Left lung (tissue), 4 donors: ENCODE measurements at regions not wholly inside any gene's neighbourhood (a gene's known extent, or its start where the extent isn't known, plus 50 kb on each side); places are given as distances from the start of the nearest gene placed in this dataset.

ENCODE experiments used
- ATAC-seq: fragments of 200-7000 bp; cut with Tn5 transposase; one replicate; pipeline ENCODE4 v1.9.1; 2020; ENCODE audit warnings: moderate library complexity
- DNase-seq, 4 donors: peaks; one replicate each; pipeline ENCODE4 v3.0.0-alpha.2; 2013 to 2020
- H3K27ac ChIP-seq, 2 donors: fragments of 200-600 bp; sonication (generic) in 1 of 2; one replicate each; pipeline versions ENCODE4 v1.5.0 to v1.8.0; 2020 to 2021
- H3K27me3 ChIP-seq, 2 donors: fragments of 200-600 bp; sonication (generic) in 1 of 2; one replicate each; pipeline versions ENCODE4 v1.5.0 to v1.8.0; 2020 to 2021
- H3K36me3 ChIP-seq, 2 donors: fragments of 200-600 bp; sonication (generic) in 1 of 2; one replicate each; pipeline versions ENCODE4 v1.5.0 to v1.8.0; 2020 to 2021
- H3K4me1 ChIP-seq, 2 donors: fragments of 200-600 bp; one replicate each; pipeline ENCODE4 v1.8.0; 2021
- H3K4me3 ChIP-seq, 2 donors: fragments of 200-600 bp; sonication (generic) in 1 of 2; one replicate each; pipeline versions ENCODE4 v1.5.0 to v1.8.0; 2020 to 2021; ENCODE audit warnings: mild to moderate bottlenecking in 1 of 2
- H3K9me3 ChIP-seq, 2 donors: fragments of 200-600 bp; sonication (generic) in 1 of 2; one replicate each; pipeline versions ENCODE4 v1.5.0 to v1.8.0; 2020 to 2021
- intact Hi-C, 2 donors: fragments of 100-400 bp; cut with DNase I; formaldehyde crosslinking; loops; one replicate each; pipeline versions ENCODE4 v1.11.2 to v1.14.2; 2022
- TF ChIP-seq, protein P1 (sequence below), 2 donors: fragments of 200-600 bp; sonication (generic) in 1 of 2; IDR thresholded peaks; one replicate each; pipeline versions ENCODE4 v1.5.0 to v1.8.0; 2021; ENCODE audit warnings: antibody characterized with exemption in 2 of 2
- donor health status: DM: no; HTN: yes; CAD: no.
- donor health status: DM: no; HTN: no; CAD: no.

DNA sequence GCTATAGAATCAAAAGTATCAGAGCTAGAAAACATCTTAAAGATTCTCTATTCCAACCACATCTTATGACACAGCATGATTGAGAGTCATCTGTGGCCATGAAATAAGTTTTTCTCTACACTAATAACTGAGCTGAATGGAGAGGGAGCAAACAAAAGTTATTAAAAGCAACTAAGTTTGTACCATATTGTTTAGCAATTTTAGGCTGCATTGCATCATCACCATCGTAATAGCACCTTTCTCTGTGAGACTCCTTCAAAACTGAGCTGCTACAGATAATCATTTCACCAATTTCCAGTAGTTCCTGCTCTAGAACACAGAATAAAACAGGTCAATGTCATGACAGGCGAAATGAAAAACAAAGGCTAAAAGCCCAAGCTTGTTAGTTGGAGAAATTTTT, 1183.9 kb downstream of the DIAPH3 start:
- Histone ChIP-seq H3K4me3 (no peak overlapping the region), H3K27me3 (no peaks in the 10 kb centered on the region), H3K27ac (no peak overlapping the region), H3K36me3 (no peaks in the 10 kb centered on the region), H3K4me1 (no peaks in the 10 kb centered on the region), H3K9me3 (peaks cover 0 to 21% of the 10 kb centered on the region in 2 donors)
- DNase-seq (no peak), ATAC-seq (no peak)
- TF ChIP-seq, protein P1, sequence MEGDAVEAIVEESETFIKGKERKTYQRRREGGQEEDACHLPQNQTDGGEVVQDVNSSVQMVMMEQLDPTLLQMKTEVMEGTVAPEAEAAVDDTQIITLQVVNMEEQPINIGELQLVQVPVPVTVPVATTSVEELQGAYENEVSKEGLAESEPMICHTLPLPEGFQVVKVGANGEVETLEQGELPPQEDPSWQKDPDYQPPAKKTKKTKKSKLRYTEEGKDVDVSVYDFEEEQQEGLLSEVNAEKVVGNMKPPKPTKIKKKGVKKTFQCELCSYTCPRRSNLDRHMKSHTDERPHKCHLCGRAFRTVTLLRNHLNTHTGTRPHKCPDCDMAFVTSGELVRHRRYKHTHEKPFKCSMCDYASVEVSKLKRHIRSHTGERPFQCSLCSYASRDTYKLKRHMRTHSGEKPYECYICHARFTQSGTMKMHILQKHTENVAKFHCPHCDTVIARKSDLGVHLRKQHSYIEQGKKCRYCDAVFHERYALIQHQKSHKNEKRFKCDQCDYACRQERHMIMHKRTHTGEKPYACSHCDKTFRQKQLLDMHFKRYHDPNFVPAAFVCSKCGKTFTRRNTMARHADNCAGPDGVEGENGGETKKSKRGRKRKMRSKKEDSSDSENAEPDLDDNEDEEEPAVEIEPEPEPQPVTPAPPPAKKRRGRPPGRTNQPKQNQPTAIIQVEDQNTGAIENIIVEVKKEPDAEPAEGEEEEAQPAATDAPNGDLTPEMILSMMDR (IDR thresholded peaks at IDR 0.05) = no peak
- intact Hi-C loops = no loop called here

DNA sequence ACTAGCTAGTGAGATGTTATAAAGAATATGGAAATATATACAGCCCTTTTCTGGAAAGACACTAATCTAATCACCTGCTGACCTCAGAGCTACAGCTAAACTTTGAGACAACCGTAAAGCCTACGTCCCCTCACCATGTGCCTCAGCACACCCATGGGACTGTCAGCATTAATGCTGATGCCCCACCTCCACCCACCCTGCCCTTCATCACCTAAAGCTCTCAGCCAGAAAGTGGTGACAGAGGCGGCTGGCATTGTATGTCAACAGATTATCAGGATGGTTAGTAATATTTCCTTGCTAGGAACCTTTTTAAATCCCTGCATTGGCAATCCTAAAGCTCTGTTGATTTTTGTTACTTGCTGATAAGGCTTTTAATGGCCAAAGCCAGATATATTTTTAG, 1177.9 kb downstream of the DIAPH3 start:
- H3K4me3 ChIP-seq = no peak overlapping the region
- H3K27me3 ChIP-seq = no peaks in the 10 kb centered on the region
- H3K9me3 ChIP-seq = peaks cover 0 to 21% of the 10 kb centered on the region in 2 donors
- intact Hi-C loops = no loop called here
- H3K4me1 ChIP-seq = no peaks in the 10 kb centered on the region
- no peaks in the 10 kb centered on the region for H3K36me3 ChIP-seq
- TF ChIP-seq, protein P1 (IDR thresholded peaks at IDR 0.05) = no peak
- H3K27ac ChIP-seq = no peak overlapping the region
- DNase-seq (no peak), ATAC-seq (no peak)

DNA sequence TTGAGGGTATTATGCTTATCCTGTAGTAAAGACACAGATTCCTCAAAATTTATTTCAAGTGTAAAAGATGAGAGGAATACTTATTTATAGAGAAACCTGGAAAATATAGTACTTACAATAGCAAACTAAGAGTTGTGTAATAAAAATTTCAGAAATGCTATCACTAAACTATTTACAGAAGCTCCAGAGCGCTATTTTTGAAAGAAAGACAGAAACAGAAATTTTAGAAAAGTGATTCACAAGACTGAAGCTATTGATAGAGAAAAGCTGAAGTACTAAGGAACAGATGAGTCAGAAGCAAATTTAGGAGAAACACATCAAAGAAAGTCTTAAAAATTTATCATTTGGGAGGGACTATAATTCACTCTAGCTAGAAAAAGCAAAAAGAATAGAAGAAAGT, 1174.2 kb downstream of the DIAPH3 start:
- no peak overlapping the region for H3K4me3 ChIP-seq
- H3K9me3 ChIP-seq = peaks cover 0 to 1% of the 10 kb centered on the region in 2 donors
- H3K27me3 ChIP-seq = no peaks in the 10 kb centered on the region
- intact Hi-C loops = no loop called here
- no peak overlapping the region for H3K27ac ChIP-seq
- DNase-seq (no peak), ATAC-seq (no peak)
- H3K4me1 ChIP-seq = no peaks in the 10 kb centered on the region
- TF ChIP-seq, protein P1 (IDR thresholded peaks at IDR 0.05) = no peak
- no peaks in the 10 kb centered on the region for H3K36me3 ChIP-seq

DNA sequence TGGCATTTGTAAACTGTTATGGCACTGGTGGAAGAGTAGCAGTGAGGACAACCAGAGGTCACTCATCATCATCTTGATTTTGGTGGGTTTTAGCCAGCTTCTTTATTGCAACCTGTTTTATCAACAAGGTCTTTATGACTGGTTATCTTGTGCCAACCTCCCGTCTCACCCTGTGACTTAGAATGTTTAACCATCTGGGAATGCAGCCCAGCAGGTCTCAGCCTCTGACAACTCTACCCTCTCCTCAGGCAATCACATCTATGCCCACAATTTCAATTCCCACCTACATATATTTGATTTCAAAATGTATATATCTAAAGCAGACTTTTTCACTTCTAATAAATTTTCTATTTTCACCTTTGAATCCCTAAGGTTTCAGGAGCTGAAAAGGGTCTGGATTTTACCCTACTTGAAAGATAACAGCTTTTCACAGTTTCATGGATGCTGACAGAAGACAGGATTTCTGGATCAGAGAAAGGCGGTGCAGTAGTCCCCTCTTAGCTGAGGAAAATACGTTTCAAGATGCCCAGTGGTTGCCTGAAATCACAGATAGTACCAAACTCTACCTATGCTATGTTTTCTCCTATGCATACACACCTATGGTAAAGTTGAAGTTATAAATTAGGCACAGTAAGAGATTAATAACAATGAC, 1171.8 kb downstream of the DIAPH3 start:
- no peaks in the 10 kb centered on the region for H3K36me3 ChIP-seq
- no peak overlapping the region for H3K4me3 ChIP-seq
- H3K9me3 ChIP-seq = no peaks in the 10 kb centered on the region
- DNase-seq (no peak), ATAC-seq (no peak)
- TF ChIP-seq, protein P1 (IDR thresholded peaks at IDR 0.05) = no peak
- intact Hi-C loops = no loop called here
- H3K27ac ChIP-seq = no peak overlapping the region
- no peaks in the 10 kb centered on the region for H3K27me3 ChIP-seq
- no peaks in the 10 kb centered on the region for H3K4me1 ChIP-seq

DNA sequence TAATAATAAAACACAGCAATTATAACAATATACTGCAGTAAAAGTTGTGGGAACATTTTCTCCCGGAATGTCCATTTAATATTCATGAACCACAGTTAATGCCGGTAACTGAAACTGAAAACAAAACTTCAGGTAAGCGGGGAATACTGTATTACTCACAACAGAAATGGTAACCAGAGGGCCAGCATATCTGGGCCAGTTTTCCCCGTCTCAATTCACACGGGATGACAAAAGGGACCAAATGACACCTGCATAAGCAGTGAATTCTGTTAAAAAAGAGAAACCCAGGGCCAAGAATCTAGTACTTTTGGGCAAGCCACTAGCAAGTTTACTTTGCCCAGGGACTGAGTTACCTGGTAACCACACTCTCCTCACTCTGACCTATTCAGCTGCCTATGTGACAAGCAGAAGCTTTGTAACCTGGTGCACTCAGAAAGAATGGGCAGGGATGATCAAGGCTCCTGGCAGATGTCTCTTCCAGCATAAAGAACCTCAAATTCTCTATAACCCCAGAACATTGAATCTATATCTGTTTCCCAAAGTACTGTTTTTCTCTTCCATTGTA, 1171.2 kb downstream of the DIAPH3 start:
- intact Hi-C loops = no loop called here
- ATAC-seq (no peak), DNase-seq (no peak)
- no peaks in the 10 kb centered on the region for H3K36me3 ChIP-seq
- no peaks in the 10 kb centered on the region for H3K9me3 ChIP-seq
- no peaks in the 10 kb centered on the region for H3K4me1 ChIP-seq
- TF ChIP-seq, protein P1 (IDR thresholded peaks at IDR 0.05) = no peak
- H3K27ac ChIP-seq = no peak overlapping the region
- H3K4me3 ChIP-seq = no peak overlapping the region
- no peaks in the 10 kb centered on the region for H3K27me3 ChIP-seq
